C4-2B (cell line): ENCODE measurements at regions not wholly inside any gene's neighbourhood (a gene's known extent, or its start where the extent isn't known, plus 50 kb on each side); places are given as distances from the start of the nearest gene placed in this dataset.

Experiments used
- ZFX ChIP-seq: fragments of 450-650 bp; IDR thresholded peaks from 2 replicates; pipeline ENCODE4 v1.6.1; 2017
- TF ChIP-seq, protein P1 (sequence below): fragments of 450-650 bp; conservative IDR thresholded peaks from 2 replicates; pipeline ENCODE4 v1.5.1; 2017; ENCODE audit warnings: mild to moderate bottlenecking

DNA sequence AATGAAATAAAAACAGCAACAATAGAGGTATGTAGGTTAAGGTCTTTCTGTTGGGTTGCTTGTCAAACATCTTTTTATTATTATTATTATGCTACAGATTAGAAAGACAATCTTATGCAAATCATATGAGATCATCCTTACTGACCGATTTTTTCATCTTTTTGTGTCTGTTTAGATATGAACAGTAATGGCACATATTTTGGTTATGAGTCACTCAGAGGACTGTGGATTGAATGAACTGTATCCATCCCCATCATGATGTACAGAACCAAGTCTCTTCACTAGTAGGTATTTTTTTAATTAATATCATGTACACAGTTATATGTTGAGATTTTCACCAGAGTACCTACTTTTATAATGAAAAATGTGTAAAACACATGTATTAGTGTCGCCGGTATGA, 159.1 kb downstream of the CHRM3 start:
- TF ChIP-seq, protein P1, sequence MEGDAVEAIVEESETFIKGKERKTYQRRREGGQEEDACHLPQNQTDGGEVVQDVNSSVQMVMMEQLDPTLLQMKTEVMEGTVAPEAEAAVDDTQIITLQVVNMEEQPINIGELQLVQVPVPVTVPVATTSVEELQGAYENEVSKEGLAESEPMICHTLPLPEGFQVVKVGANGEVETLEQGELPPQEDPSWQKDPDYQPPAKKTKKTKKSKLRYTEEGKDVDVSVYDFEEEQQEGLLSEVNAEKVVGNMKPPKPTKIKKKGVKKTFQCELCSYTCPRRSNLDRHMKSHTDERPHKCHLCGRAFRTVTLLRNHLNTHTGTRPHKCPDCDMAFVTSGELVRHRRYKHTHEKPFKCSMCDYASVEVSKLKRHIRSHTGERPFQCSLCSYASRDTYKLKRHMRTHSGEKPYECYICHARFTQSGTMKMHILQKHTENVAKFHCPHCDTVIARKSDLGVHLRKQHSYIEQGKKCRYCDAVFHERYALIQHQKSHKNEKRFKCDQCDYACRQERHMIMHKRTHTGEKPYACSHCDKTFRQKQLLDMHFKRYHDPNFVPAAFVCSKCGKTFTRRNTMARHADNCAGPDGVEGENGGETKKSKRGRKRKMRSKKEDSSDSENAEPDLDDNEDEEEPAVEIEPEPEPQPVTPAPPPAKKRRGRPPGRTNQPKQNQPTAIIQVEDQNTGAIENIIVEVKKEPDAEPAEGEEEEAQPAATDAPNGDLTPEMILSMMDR = no peak
- no peak for TF ChIP-seq ZFX
